T-helper 1 cell treated with Interleukin-12 subunit alpha and Interleukin-12 subunit beta and Interleukin-4 antibody, amounts not matched to agents 30 ng/mL and 1 ng/mL, for 36 hours (primary cell): ENCODE measurements at regions not wholly inside any gene's neighbourhood (a gene's known extent, or its start where the extent isn't known, plus 50 kb on each side); places are given as distances from the start of the nearest gene placed in this dataset.

Experiments used
- intact Hi-C: fragments of 100-400 bp; cut with micrococcal nuclease; formaldehyde crosslinking; loops from one replicate; pipeline ENCODE4 v1.15.1; 2024

GRCh38 chr4:159444678-159445077 lies 341.8 kb downstream of the RAPGEF2 start:
- intact Hi-C loops, result loop anchor here (10.0 kb wide), 1 partner anchor 1450 kb away; no protein-coding TSS in a partner anchor

- intact Hi-C loops, result loop anchor here (1.0 to 10.0 kb wide), 9 partner anchors 242 to 1451 kb away; no protein-coding TSS in a partner anchor
Observed at GRCh38 chr4:159445692-159446091, 342.8 kb downstream of the RAPGEF2 start.

- intact Hi-C loops, result loop anchor here (1.0 to 10.0 kb wide), 9 partner anchors 243 to 1452 kb away; no protein-coding TSS in a partner anchor
Observed at GRCh38 chr4:159446266-159446976, 343.5 kb downstream of the RAPGEF2 start.

DNA sequence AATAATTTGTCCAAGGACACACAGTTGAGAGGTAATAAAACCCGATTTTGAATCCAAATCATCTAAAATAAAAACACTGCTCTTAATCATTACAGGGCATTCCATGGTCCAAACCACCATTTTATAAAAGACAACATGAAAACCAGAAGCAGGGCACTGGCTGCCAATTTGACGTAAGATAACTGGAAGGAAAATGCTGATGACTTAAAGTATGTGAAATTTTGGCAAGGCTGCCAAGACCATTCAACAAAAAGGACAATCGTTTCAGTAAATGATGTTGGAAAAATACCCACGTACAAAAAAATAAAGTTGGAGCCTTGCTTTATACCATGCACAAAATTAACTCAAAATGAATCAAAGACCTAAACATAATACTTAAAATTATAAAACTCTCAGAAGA lies 344.4 kb downstream of the RAPGEF2 start:
- intact Hi-C loops, result loop anchor here (2.0 to 10.0 kb wide), 3 partner anchors 272 to 1452 kb away; no protein-coding TSS in a partner anchor

GRCh38 chr4:159451006-159451405 lies 348.1 kb downstream of the RAPGEF2 start:
- intact Hi-C loops, result no loop called here

- intact Hi-C loops, result no loop called here
Observed at GRCh38 chr4:159455675-159456237, 352.9 kb downstream of the RAPGEF2 start.

GRCh38 chr4:159460371-159460770 lies 357.5 kb downstream of the RAPGEF2 start:
- intact Hi-C loops, result no loop called here

DNA sequence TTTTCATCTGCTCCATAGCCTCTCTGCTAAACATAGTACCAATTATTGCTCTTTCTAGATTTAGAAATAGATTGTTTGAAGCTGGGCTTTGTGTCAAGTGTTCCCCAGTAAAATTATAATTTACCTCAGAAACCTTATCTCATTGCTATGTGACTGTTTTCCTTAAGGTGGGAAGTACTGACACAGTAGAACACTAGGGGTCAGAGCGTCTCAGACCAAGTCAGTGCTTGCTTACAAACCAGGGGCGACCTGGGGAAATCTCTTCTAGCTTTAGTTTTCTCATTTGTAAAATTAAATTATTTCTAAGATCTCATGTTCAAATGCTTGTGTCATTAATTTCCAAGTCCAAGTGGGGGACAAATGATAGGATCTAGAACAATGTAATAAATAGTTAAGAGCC lies 360.4 kb downstream of the RAPGEF2 start:
- intact Hi-C loops, result no loop called here

DNA sequence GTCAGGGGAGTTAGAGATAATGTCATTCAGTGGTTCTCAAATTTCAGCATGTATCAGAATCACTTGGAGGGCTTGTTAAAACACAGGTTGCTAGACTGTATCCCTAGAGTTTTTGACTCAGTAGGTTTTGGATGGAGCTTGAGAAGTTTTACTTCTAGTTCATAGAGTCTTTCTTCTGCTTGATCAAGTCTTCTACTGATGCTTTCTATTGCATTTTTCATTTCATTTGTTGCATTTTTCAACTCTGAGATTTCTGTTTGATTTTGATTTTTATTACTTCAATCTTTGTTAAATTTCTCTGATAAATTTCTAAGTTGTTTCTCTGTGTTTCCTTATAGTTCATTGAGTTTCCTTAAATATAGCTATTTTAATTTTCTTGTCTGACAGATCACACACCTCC lies 361.4 kb downstream of the RAPGEF2 start:
- intact Hi-C loops, result no loop called here

GRCh38 chr4:159476886-159477285 lies 374.0 kb downstream of the RAPGEF2 start:
- intact Hi-C loops, result no loop called here

- intact Hi-C loops, result no loop called here
Observed at GRCh38 chr4:159480826-159481225, 377.9 kb downstream of the RAPGEF2 start.

DNA sequence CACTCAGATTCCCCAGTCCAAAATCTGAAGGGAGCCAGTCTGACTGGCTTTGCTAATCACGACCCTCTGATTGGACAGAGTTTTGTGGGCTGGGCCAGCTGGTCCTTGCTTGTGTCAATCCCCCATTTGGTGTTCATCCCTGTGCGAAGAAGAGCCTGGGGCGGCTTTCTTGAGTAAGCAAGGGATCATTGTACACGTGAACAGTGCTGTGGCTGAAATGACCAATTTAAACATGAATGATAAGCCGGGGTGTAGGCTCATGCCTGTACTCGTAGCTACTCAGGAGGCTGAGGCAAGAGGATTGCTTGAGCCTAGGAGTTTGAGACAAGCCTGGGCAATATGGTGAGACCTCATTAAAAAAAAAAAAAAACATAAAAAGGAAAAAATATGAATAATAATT lies 379.1 kb downstream of the RAPGEF2 start:
- intact Hi-C loops, result no loop called here

- intact Hi-C loops, result no loop called here
Observed at GRCh38 chr4:159483110-159483781, 380.4 kb downstream of the RAPGEF2 start.

DNA sequence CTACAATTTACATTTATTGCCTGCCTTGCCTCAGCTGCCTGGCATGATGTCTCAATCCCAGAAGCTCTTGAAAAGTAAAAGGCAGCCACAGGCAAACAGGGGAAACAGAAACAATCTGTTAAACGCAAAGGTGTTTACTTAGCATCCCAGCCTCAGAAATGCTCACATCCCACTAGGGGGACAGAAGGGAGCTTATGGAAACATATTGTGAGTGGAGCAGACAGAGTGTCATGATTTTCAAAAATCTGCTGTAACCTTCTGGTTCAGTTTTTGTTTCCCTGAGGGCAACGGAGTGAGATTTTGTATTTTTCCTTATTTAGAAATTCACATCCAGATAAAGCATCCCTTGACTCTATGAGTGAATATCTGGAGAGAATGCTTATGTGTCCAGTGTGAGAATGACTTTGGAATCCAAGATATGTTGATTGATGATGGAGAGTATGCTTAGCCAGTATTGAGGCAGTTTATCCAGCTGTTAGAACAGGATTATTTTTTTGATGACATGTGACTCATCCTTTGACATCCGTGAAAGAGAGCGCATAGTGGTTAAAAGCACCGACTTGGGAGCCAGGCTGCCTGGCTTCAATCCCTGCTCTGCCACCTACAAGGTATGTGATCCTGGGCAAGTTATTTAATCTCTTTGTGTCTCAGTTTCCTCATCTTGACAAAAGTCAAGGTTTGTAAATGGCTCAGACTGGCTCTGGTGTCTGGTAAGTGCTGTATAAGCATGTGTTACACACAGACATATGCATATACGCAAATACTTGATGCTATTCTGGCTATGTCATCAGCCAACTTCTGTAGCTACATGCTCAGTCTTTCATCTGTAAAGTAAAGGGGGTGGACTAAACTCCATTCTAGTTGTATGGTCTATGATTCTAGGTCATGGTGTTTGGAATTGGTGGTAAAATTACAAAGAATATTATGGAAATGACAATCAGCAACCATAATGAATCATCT lies 381.2 kb downstream of the RAPGEF2 start:
- intact Hi-C loops, result no loop called here

- intact Hi-C loops, result loop anchor here (5.0 kb wide), 1 partner anchor 462 kb away; no protein-coding TSS in a partner anchor
Observed at GRCh38 chr4:159484864-159485263, 382.0 kb downstream of the RAPGEF2 start.

DNA sequence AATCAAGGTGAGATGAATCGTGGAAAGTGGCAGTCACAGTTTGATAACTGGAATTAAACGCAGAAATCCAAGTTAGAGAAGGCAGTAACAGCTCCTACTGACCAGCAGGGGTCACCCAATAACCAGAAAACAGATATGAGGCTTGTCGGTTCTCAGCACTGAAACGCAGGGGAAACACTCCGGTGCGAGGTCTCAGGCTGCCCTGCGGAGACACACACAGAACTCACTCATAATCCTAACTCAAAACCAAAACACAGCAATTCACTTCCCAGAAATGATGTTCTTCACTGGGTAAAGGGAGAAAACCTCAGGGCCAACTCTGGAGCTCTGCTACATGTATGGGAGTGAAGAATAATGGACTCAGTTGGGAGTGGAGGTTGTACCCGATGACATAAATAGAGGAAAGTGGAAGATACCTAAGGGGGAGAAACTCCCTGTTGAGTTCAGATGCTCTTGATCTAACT lies 384.4 kb downstream of the RAPGEF2 start:
- intact Hi-C loops, result loop anchor here (5.0 kb wide), 1 partner anchor 460 kb away; no protein-coding TSS in a partner anchor

DNA sequence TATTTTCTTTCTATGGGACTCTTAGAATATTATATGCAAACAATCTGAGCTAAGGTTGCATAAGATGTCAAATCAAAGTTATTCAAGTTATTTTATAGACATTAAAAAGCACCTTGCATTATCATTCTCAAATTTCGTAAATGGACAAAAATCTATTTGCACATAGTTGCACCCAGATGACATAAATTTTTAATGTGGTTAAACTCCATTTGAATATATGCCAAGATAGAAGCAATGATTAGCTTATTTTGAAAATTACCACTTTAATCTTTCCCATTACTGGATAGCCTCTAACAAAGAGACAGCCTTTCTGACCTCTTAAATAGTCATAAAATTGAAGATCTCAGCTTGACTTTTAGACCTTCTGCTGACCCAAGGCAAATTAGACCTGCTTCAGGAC lies 386.8 kb downstream of the RAPGEF2 start:
- intact Hi-C loops, result loop anchor here (5.0 kb wide), 1 partner anchor 458 kb away; no protein-coding TSS in a partner anchor

- intact Hi-C loops, result no loop called here
Observed at GRCh38 chr4:159495515-159496236, 392.8 kb downstream of the RAPGEF2 start.

DNA sequence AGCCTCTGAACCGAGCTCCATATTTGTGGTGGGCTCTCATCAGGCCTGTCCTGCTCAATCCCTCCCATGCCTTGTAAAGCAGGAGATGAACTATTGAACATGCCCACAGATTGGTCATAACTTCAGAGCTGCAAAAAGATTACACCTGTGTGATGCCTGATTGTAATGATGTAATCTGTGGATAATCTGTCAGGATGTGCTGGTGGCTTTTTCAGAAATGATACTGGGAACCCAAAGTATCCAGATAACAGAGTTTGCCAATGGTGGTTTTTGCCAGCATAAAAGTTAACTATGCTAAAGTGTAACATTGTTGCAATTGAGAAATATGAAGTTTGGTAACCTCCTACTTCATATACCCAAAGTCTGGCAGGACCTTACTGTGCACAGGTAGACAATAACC lies 393.4 kb downstream of the RAPGEF2 start:
- intact Hi-C loops, result no loop called here

- intact Hi-C loops, result no loop called here
Observed at GRCh38 chr4:159497936-159498335, 395.1 kb downstream of the RAPGEF2 start.
